Glutamatergic neuron (in vitro differentiated cells): ENCODE measurements at regions not wholly inside any gene's neighbourhood (a gene's known extent, or its start where the extent isn't known, plus 50 kb on each side); places are given as distances from the start of the nearest gene placed in this dataset.

Experiments used
- DNase-seq: peaks from one replicate; pipeline ENCODE4 v3.0.0; 2022
- H3K27ac Mint-ChIP-seq: one replicate; pipeline ENCODE4 v1.8.0; 2020; ENCODE audit warnings: mild to moderate bottlenecking, mixed read lengths, inconsistent platforms; ENCODE audit not compliant: unreplicated experiment
- H3K27me3 Mint-ChIP-seq: one replicate; pipeline ENCODE4 v1.8.0; 2020; ENCODE audit warnings: mild to moderate bottlenecking, moderate library complexity, mixed read lengths, inconsistent platforms; ENCODE audit not compliant: unreplicated experiment
- H3K36me3 Mint-ChIP-seq: one replicate; pipeline ENCODE4 v1.8.0; 2020; ENCODE audit warnings: mild to moderate bottlenecking, mixed read lengths, inconsistent platforms; ENCODE audit not compliant: unreplicated experiment
- H3K4me1 Mint-ChIP-seq: one replicate; pipeline ENCODE4 v1.8.0; 2020; ENCODE audit warnings: mild to moderate bottlenecking, low read depth, mixed read lengths, inconsistent platforms; ENCODE audit not compliant: unreplicated experiment
- H3K4me3 Mint-ChIP-seq: one replicate; pipeline ENCODE4 v1.8.0; 2020; ENCODE audit warnings: mild to moderate bottlenecking, mixed read lengths, inconsistent platforms; ENCODE audit not compliant: unreplicated experiment
- H3K9me3 Mint-ChIP-seq: one replicate; pipeline ENCODE4 v1.8.0; 2020; ENCODE audit warnings: mild to moderate bottlenecking, moderate library complexity, mixed read lengths, inconsistent platforms; ENCODE audit not compliant: unreplicated experiment
- TF ChIP-seq, protein P1 (sequence below): fragments of 200-600 bp; sonication (generic); IDR thresholded peaks from one replicate; pipeline ENCODE4 v1.5.0; 2021; ENCODE audit not compliant: partially characterized antibody, unreplicated experiment

DNA sequence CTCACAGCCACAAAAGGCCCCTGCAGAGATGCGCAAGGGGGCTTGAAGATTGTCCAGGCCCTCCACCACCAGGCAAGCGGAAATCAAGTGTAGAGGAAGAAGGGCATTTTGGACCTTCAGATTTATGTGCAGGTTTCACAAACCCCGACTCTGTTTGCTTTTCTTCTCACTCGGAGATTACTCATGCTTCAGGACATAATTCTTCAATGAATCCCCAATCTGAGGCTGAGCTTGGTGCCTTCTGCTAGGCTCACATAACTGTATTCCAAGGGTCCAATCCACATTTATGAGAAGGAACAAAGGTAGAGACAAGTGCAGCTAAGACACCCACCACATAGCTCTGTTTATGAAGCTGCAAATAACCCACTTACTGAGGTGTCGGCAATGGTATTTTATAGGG is 50.6 kb upstream of the NMNAT3 start:
- H3K4me3 Mint-ChIP-seq = no peak overlapping the region
- peaks cover 3% of the 10 kb centered on the region for H3K27me3 Mint-ChIP-seq
- H3K27ac Mint-ChIP-seq = no peak overlapping the region
- no peak for DNase-seq
- H3K9me3 Mint-ChIP-seq = no peaks in the 10 kb centered on the region
- H3K4me1 Mint-ChIP-seq = no peaks in the 10 kb centered on the region
- H3K36me3 Mint-ChIP-seq = no peaks in the 10 kb centered on the region
- TF ChIP-seq, protein P1, sequence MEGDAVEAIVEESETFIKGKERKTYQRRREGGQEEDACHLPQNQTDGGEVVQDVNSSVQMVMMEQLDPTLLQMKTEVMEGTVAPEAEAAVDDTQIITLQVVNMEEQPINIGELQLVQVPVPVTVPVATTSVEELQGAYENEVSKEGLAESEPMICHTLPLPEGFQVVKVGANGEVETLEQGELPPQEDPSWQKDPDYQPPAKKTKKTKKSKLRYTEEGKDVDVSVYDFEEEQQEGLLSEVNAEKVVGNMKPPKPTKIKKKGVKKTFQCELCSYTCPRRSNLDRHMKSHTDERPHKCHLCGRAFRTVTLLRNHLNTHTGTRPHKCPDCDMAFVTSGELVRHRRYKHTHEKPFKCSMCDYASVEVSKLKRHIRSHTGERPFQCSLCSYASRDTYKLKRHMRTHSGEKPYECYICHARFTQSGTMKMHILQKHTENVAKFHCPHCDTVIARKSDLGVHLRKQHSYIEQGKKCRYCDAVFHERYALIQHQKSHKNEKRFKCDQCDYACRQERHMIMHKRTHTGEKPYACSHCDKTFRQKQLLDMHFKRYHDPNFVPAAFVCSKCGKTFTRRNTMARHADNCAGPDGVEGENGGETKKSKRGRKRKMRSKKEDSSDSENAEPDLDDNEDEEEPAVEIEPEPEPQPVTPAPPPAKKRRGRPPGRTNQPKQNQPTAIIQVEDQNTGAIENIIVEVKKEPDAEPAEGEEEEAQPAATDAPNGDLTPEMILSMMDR = no peak
